ENCODE measurements at regions not wholly inside any gene's neighbourhood (a gene's known extent, or its start where the extent isn't known, plus 50 kb on each side); places are given as distances from the start of the nearest gene placed in this dataset.
"Not testable (repeated sequence)": the region's sequence is repeated elsewhere in the genome, so short reads cannot be mapped to it uniquely, and the experiment has no call there.

- H3K36me3 Mint-ChIP-seq (ENCODE audit: insufficient read depth), result peaks cover 7% of the 10 kb centered on the region
- H3K4me3 Mint-ChIP-seq (ENCODE audit: low read depth), result no peak overlapping the region
- DNase-seq (ENCODE audit: low spot score, unreplicated experiment), result no peak
- H3K27ac Mint-ChIP-seq, result no peak overlapping the region
- H3K27me3 Mint-ChIP-seq, result no peaks in the 10 kb centered on the region
- H3K9me3 Mint-ChIP-seq (ENCODE audit: low read depth), result peaks cover 20% of the 10 kb centered on the region
- TF ChIP-seq, protein P1, sequence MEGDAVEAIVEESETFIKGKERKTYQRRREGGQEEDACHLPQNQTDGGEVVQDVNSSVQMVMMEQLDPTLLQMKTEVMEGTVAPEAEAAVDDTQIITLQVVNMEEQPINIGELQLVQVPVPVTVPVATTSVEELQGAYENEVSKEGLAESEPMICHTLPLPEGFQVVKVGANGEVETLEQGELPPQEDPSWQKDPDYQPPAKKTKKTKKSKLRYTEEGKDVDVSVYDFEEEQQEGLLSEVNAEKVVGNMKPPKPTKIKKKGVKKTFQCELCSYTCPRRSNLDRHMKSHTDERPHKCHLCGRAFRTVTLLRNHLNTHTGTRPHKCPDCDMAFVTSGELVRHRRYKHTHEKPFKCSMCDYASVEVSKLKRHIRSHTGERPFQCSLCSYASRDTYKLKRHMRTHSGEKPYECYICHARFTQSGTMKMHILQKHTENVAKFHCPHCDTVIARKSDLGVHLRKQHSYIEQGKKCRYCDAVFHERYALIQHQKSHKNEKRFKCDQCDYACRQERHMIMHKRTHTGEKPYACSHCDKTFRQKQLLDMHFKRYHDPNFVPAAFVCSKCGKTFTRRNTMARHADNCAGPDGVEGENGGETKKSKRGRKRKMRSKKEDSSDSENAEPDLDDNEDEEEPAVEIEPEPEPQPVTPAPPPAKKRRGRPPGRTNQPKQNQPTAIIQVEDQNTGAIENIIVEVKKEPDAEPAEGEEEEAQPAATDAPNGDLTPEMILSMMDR (IDR thresholded peaks at IDR 0.05; ENCODE audit: unreplicated experiment), result no peak
- no peaks in the 10 kb centered on the region for H3K4me1 Mint-ChIP-seq (ENCODE audit: low read depth)
Observed at GRCh38 chr15:53013329-53013728, 223.2 kb upstream of the ONECUT1 start.

DNA sequence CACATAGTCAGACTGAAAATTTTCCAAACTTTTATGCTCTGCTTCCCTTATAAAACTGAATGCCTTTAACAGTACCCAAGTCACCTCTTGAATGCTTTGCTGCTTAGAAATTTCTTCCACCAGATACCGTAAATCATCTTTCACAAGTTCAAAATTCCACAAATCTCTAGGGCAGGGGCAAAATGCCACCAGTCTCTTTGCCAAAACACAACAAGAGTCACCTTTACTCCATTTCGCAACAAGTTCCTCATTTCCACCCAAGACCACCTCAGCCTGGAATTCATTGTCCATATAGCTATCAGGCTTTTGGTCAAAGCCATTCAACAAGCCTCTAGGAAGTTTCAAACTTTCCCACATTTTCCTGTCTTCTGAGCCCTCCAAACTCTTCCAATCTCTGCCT, 221.6 kb upstream of the ONECUT1 start:
- H3K9me3 Mint-ChIP-seq (ENCODE audit: low read depth), result peaks cover 14% of the 10 kb centered on the region
- H3K36me3 Mint-ChIP-seq (ENCODE audit: insufficient read depth); H3K27ac Mint-ChIP-seq; H3K4me3 Mint-ChIP-seq (ENCODE audit: low read depth); DNase-seq (ENCODE audit: low spot score, unreplicated experiment); H3K4me1 Mint-ChIP-seq (ENCODE audit: low read depth); H3K27me3 Mint-ChIP-seq: not testable (repeated sequence)

DNA sequence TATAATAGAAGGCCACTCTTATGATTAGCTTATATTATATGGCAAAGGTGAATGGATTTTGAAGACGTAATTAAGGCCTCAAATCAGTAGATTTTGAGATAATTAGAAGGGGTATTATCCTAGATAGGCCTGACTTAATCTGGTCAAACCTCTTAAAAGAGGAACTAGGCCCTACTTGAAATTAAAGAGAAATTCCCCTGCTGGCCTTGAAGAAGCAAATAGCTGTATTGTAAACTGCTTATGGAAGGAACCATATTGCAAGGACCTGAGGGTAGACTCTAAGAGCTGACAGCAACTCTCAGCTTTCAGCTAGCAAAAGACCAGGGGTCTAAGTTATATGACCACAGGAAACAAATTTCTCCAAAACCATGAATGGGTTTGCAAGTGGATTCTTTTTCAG, 219.0 kb upstream of the ONECUT1 start:
- Mint-ChIP-seq H3K9me3 (ENCODE audit: low read depth) (peaks cover 12% of the 10 kb centered on the region), H3K27me3 (peaks cover 7% of the 10 kb centered on the region), H3K4me1 (ENCODE audit: low read depth) (no peaks in the 10 kb centered on the region), H3K36me3 (ENCODE audit: insufficient read depth) (peaks cover 5% of the 10 kb centered on the region), H3K27ac (no peak overlapping the region), H3K4me3 (ENCODE audit: low read depth) (no peak overlapping the region)
- DNase-seq (ENCODE audit: low spot score, unreplicated experiment), result no peak
- TF ChIP-seq, protein P1 (IDR thresholded peaks at IDR 0.05; ENCODE audit: unreplicated experiment), result no peak

GRCh38 chr15:53000409-53000808, 210.3 kb upstream of the ONECUT1 start:
- H3K4me1 Mint-ChIP-seq (ENCODE audit: low read depth), result peaks cover 2% of the 10 kb centered on the region
- DNase-seq (ENCODE audit: low spot score, unreplicated experiment), result no peak
- H3K36me3 Mint-ChIP-seq (ENCODE audit: insufficient read depth), result peaks cover 7% of the 10 kb centered on the region
- no peak overlapping the region for H3K4me3 Mint-ChIP-seq (ENCODE audit: low read depth)
- H3K27me3 Mint-ChIP-seq, result peaks cover 7% of the 10 kb centered on the region
- no peak overlapping the region for H3K27ac Mint-ChIP-seq
- H3K9me3 Mint-ChIP-seq (ENCODE audit: low read depth), result peaks cover 9% of the 10 kb centered on the region
- TF ChIP-seq, protein P1 (IDR thresholded peaks at IDR 0.05; ENCODE audit: unreplicated experiment), result no peak

DNA sequence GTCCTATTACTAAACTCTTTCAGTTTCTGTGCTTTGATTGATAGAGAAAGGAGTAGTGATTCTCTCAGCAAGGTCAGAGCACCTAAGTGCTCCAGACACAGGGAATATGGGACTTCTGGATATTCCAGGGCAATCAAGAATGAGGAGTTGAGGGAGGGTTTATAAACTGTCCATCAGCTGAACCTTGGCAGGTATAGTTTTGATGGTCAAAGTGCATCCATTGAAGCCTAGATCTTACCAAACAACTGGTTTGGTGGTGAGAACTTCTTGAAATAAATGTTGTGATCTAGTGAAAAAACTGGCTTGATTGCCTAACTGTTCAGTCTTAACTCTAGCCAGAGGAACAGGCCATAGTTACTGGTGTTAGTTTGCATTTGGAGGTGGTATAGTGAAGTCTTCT, 207.0 kb upstream of the ONECUT1 start:
- Mint-ChIP-seq H3K27ac (no peak overlapping the region), H3K4me3 (ENCODE audit: low read depth) (no peak overlapping the region), H3K36me3 (ENCODE audit: insufficient read depth) (peaks cover 24% of the 10 kb centered on the region), H3K9me3 (ENCODE audit: low read depth) (peaks cover 37% of the 10 kb centered on the region), H3K4me1 (ENCODE audit: low read depth) (peaks cover 5% of the 10 kb centered on the region), H3K27me3 (no peaks in the 10 kb centered on the region)
- no peak for DNase-seq (ENCODE audit: low spot score, unreplicated experiment)
- TF ChIP-seq, protein P1 (IDR thresholded peaks at IDR 0.05; ENCODE audit: unreplicated experiment), result no peak

DNA sequence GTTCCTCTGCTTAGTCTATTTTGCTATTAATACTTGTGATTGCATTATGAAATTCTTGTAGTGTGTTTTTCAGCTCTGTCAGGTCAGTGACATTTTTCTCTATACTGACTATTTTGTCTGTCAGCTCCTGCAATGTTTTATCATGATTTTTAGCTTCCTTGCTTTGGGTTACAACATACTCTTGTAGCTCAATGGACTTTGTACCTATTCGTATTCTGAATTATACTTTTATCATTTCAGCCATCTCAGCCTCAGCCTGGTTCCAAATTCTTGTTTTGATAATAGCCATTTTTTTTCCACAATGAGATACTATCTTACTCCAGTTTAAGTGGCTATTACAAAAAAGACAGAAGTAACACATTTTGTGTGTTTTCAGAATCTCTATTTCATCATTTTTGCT, 204.2 kb upstream of the ONECUT1 start:
- H3K9me3 Mint-ChIP-seq (ENCODE audit: low read depth), result peaks cover 45% of the 10 kb centered on the region
- peaks cover 9% of the 10 kb centered on the region for H3K4me1 Mint-ChIP-seq (ENCODE audit: low read depth)
- TF ChIP-seq, protein P1 (IDR thresholded peaks at IDR 0.05; ENCODE audit: unreplicated experiment), result no peak
- H3K36me3 Mint-ChIP-seq (ENCODE audit: insufficient read depth), result peaks cover 29% of the 10 kb centered on the region
- H3K4me3 Mint-ChIP-seq (ENCODE audit: low read depth), result no peak overlapping the region
- H3K27ac Mint-ChIP-seq, result no peak overlapping the region
- DNase-seq (ENCODE audit: low spot score, unreplicated experiment), result no peak
- H3K27me3 Mint-ChIP-seq, result no peaks in the 10 kb centered on the region

Measured in progenitor cell of endocrine pancreas (in vitro differentiated cells).